Activated naive CD4-positive, alpha-beta T cell treated with anti-CD3 and anti-CD28 coated beads, Interleukin-2, amount 50 U/mL, for 24 hours (primary cell): ENCODE measurements at regions not wholly inside any gene's neighbourhood (a gene's known extent, or its start where the extent isn't known, plus 50 kb on each side); places are given as distances from the start of the nearest gene placed in this dataset.

Source experiments
- H3K27ac Mint-ChIP-seq: one replicate; pipeline ENCODE4 v1.8.0; 2021; ENCODE audit warnings: mild to moderate bottlenecking, mixed read lengths
- H3K27me3 Mint-ChIP-seq: one replicate; pipeline ENCODE4 v1.8.0; 2021; ENCODE audit warnings: mixed read lengths
- H3K36me3 Mint-ChIP-seq: one replicate; pipeline ENCODE4 v1.8.0; 2021; ENCODE audit warnings: mixed read lengths
- H3K4me1 Mint-ChIP-seq: one replicate; pipeline ENCODE4 v1.8.0; 2021; ENCODE audit warnings: mixed read lengths
- H3K4me3 Mint-ChIP-seq: one replicate; pipeline ENCODE4 v1.8.0; 2021; ENCODE audit warnings: mild to moderate bottlenecking, mixed read lengths
- H3K9me3 Mint-ChIP-seq: one replicate; pipeline ENCODE4 v1.8.0; 2021; ENCODE audit warnings: mixed read lengths

GRCh38 chr16:73290258-73290657 is 242.3 kb upstream of the ZFHX3 start:
- no peaks in the 10 kb centered on the region for H3K9me3 Mint-ChIP-seq
- no peaks in the 10 kb centered on the region for H3K27me3 Mint-ChIP-seq
- H3K36me3 Mint-ChIP-seq = no peaks in the 10 kb centered on the region
- no peak overlapping the region for H3K27ac Mint-ChIP-seq
- H3K4me1 Mint-ChIP-seq = no peaks in the 10 kb centered on the region
- no peak overlapping the region for H3K4me3 Mint-ChIP-seq

- no peaks in the 10 kb centered on the region for H3K9me3 Mint-ChIP-seq
- H3K27ac Mint-ChIP-seq = no peak overlapping the region
- H3K4me3 Mint-ChIP-seq = no peak overlapping the region
- no peaks in the 10 kb centered on the region for H3K4me1 Mint-ChIP-seq
- no peaks in the 10 kb centered on the region for H3K27me3 Mint-ChIP-seq
- H3K36me3 Mint-ChIP-seq = no peaks in the 10 kb centered on the region
Observed at GRCh38 chr16:73289232-73289631, 241.3 kb upstream of the ZFHX3 start.

- Mint-ChIP-seq H3K4me1 (no peaks in the 10 kb centered on the region), H3K27ac (no peak overlapping the region), H3K27me3 (no peaks in the 10 kb centered on the region), H3K9me3 (no peaks in the 10 kb centered on the region), H3K4me3 (no peak overlapping the region), H3K36me3 (no peaks in the 10 kb centered on the region)
Observed at GRCh38 chr16:73288520-73288919, 240.6 kb upstream of the ZFHX3 start.

GRCh38 chr16:73287859-73288405 is 240.0 kb upstream of the ZFHX3 start:
- Mint-ChIP-seq H3K27me3 (no peaks in the 10 kb centered on the region), H3K36me3 (no peaks in the 10 kb centered on the region), H3K4me3 (no peak overlapping the region), H3K9me3 (no peaks in the 10 kb centered on the region), H3K27ac (no peak overlapping the region), H3K4me1 (no peaks in the 10 kb centered on the region)

GRCh38 chr16:73286346-73287267 is 238.7 kb upstream of the ZFHX3 start:
- Mint-ChIP-seq H3K9me3 (peaks cover 5% of the 10 kb centered on the region), H3K36me3 (no peaks in the 10 kb centered on the region), H3K4me3 (no peak overlapping the region), H3K4me1 (no peaks in the 10 kb centered on the region), H3K27ac (no peak overlapping the region), H3K27me3 (no peaks in the 10 kb centered on the region)

DNA sequence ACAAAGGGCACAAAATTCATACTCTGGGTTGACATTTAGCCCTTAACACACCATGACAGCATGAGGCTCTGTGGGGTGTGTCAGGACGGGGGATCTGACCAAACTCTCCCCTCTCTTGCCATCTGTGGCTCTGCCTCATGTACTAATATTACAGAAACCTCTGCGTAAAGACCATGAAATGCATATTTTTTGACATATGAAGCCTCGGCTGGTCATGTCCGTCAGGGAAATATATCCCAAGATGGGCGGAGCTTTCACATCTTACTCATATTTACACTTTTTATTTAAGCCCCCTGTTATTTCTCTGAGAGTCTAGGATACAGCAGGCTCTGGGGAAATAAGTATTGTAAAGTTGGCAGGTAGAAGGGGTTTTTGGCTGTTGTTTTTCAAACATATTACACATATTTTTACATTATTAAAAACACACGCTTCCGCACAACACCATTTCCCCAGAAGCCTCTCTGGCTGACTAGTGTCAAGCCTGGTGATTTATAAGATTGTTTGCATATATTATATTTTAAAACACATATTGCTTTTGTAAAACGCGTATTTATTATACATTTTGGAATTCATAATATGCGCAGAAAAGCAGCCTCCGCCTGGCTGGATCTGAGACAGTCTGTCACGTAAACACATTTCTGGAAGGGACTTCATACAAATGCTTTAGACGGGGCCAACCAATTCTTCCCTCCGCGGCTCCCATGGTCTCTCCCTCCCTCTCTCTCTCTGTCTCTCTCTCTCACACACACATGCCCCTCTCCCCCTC is 237.7 kb upstream of the ZFHX3 start:
- Mint-ChIP-seq H3K27me3 (no peaks in the 10 kb centered on the region), H3K4me1 (no peaks in the 10 kb centered on the region), H3K4me3 (no peak overlapping the region), H3K27ac (no peak overlapping the region), H3K9me3 (peaks cover 5% of the 10 kb centered on the region), H3K36me3 (no peaks in the 10 kb centered on the region)

GRCh38 chr16:73280388-73280787 is 232.5 kb upstream of the ZFHX3 start:
- no peak overlapping the region for H3K27ac Mint-ChIP-seq
- no peaks in the 10 kb centered on the region for H3K36me3 Mint-ChIP-seq
- H3K4me1 Mint-ChIP-seq = no peaks in the 10 kb centered on the region
- H3K27me3 Mint-ChIP-seq = peaks cover 4% of the 10 kb centered on the region
- peaks cover 16% of the 10 kb centered on the region for H3K9me3 Mint-ChIP-seq
- no peak overlapping the region for H3K4me3 Mint-ChIP-seq

GRCh38 chr16:73279451-73279850 is 231.5 kb upstream of the ZFHX3 start:
- Mint-ChIP-seq H3K9me3 (peaks cover 16% of the 10 kb centered on the region), H3K27ac (no peak overlapping the region), H3K4me3 (no peak overlapping the region), H3K36me3 (no peaks in the 10 kb centered on the region), H3K4me1 (no peaks in the 10 kb centered on the region), H3K27me3 (peaks cover 7% of the 10 kb centered on the region)

DNA sequence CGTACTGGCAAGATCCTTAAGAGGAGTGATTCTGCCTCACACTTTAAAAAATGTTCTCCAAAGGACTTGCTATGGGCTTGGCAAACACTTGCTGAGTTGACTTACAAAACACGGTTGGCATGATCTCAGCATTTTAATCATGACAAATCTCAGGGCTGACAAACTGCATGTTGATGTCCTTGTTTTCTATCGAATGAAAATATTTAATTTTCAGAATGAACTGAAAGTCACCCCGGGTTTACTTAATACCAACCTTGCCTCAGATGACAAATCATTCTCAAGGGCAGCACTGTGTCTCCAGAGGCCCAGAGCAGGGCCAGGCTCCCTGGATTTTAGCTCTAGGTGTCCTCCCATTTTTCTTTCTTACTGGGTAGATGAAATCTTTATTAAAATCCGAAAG is 229.1 kb upstream of the ZFHX3 start:
- peaks cover 7% of the 10 kb centered on the region for H3K27me3 Mint-ChIP-seq
- no peak overlapping the region for H3K27ac Mint-ChIP-seq
- no peaks in the 10 kb centered on the region for H3K36me3 Mint-ChIP-seq
- H3K9me3 Mint-ChIP-seq = peaks cover 11% of the 10 kb centered on the region
- H3K4me1 Mint-ChIP-seq = no peaks in the 10 kb centered on the region
- H3K4me3 Mint-ChIP-seq = no peak overlapping the region

- Mint-ChIP-seq H3K9me3 (peaks cover 9% of the 10 kb centered on the region), H3K36me3 (no peaks in the 10 kb centered on the region), H3K4me3 (no peak overlapping the region), H3K27ac (no peak overlapping the region), H3K27me3 (peaks cover 7% of the 10 kb centered on the region), H3K4me1 (no peaks in the 10 kb centered on the region)
Observed at GRCh38 chr16:73275448-73275847, 227.5 kb upstream of the ZFHX3 start.

DNA sequence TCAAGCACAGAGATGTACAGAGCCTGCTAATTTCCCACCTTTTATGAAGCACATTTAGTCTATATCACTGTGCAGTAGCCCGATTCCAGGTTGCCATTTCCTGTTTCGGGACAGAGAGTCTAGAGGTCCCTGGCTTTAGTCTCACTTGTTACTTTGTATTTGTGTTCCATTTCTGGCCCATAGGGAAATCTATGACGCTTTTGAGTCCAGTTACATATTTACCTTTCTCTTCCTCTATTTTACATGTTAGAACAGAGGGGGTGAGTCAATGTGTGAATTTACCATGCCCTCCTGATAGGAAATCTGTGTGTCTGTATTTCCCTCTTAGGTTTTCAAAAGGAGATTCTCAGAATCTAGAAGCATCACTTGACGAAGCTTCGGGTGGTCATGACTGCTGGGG is 227.1 kb upstream of the ZFHX3 start:
- Mint-ChIP-seq H3K4me3 (no peak overlapping the region), H3K27me3 (peaks cover 6% of the 10 kb centered on the region), H3K9me3 (peaks cover 5% of the 10 kb centered on the region), H3K36me3 (no peaks in the 10 kb centered on the region), H3K4me1 (no peaks in the 10 kb centered on the region), H3K27ac (no peak overlapping the region)

DNA sequence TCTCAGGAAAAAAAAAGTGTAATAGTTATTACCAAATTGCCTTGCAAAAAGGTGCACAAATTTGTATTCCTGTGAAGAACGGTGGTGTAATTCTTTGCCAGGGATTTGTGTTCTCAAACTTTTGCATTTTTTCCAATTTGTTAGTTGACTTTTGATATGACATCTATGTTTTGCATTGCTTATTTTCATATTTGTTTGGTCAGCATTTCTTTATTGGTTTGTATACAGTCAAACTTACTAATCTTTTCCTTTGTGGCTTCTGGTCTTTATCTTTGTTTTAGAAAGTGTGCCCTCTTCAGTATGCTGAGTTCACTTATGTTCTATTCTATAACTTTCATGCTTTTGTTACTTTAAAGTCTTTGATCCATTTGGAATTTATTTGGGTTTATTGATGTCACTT is 226.2 kb upstream of the ZFHX3 start:
- H3K36me3 Mint-ChIP-seq = no peaks in the 10 kb centered on the region
- no peaks in the 10 kb centered on the region for H3K4me1 Mint-ChIP-seq
- H3K27ac Mint-ChIP-seq = no peak overlapping the region
- H3K4me3 Mint-ChIP-seq = no peak overlapping the region
- H3K27me3 Mint-ChIP-seq = peaks cover 5% of the 10 kb centered on the region
- no peaks in the 10 kb centered on the region for H3K9me3 Mint-ChIP-seq

GRCh38 chr16:73268366-73268993 is 220.6 kb upstream of the ZFHX3 start:
- H3K4me3 Mint-ChIP-seq = no peak overlapping the region
- no peaks in the 10 kb centered on the region for H3K9me3 Mint-ChIP-seq
- no peak overlapping the region for H3K27ac Mint-ChIP-seq
- no peaks in the 10 kb centered on the region for H3K36me3 Mint-ChIP-seq
- H3K4me1 Mint-ChIP-seq = no peaks in the 10 kb centered on the region
- no peaks in the 10 kb centered on the region for H3K27me3 Mint-ChIP-seq

DNA sequence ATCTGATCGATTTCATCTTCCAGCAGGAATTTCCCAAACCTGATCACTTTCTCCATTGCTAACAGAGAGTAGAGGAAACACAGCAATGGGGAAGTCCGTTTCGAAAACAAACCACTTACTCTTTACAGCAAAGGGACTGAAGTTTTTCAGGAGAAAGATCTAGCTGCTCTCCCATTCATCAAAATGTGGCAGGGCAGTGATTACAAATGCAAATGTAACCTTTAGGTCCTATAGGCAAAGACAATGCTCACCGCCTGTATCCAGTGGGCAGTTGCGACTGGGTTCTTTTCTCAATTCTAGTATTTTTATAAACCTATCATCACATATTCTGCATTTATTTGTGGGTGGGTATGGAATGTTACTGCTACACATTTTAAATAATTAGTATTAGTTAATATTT is 218.0 kb upstream of the ZFHX3 start:
- no peaks in the 10 kb centered on the region for H3K27me3 Mint-ChIP-seq
- H3K4me1 Mint-ChIP-seq = no peaks in the 10 kb centered on the region
- peaks cover 8% of the 10 kb centered on the region for H3K9me3 Mint-ChIP-seq
- H3K4me3 Mint-ChIP-seq = no peak overlapping the region
- H3K27ac Mint-ChIP-seq = no peak overlapping the region
- no peaks in the 10 kb centered on the region for H3K36me3 Mint-ChIP-seq

- no peaks in the 10 kb centered on the region for H3K4me1 Mint-ChIP-seq
- H3K9me3 Mint-ChIP-seq = peaks cover 8% of the 10 kb centered on the region
- H3K36me3 Mint-ChIP-seq = no peaks in the 10 kb centered on the region
- H3K27ac Mint-ChIP-seq = no peak overlapping the region
- no peaks in the 10 kb centered on the region for H3K27me3 Mint-ChIP-seq
- H3K4me3 Mint-ChIP-seq = no peak overlapping the region
Observed at GRCh38 chr16:73265124-73265837, 217.4 kb upstream of the ZFHX3 start.
